Activated CD8-positive, alpha-beta memory T cell treated with anti-CD3 and anti-CD28 coated beads, Interleukin-2, amount 10 ng/mL, durations not matched to agents 7 days and 5 days (primary cell): ENCODE measurements at regions not wholly inside any gene's neighbourhood (a gene's known extent, or its start where the extent isn't known, plus 50 kb on each side); places are given as distances from the start of the nearest gene placed in this dataset.

Source experiments
- ATAC-seq: fragments of 150-1000 bp; cut with Tn5 transposase; one replicate; pipeline ENCODE4 v1.10.0; 2021; ENCODE audit warnings: moderate library complexity
- CTCF ChIA-PET: fragments of 350-600 bp; sonication (Branson Sonifier 250); formaldehyde crosslinking; loops from one replicate; lab custom pipeline; 2021; ENCODE audit warnings: antibody characterized with exemption; lab: Charles Lee
- DNase-seq: peaks from one replicate; pipeline ENCODE4 v3.0.0-alpha.2; 2020
- H3K27ac Mint-ChIP-seq: one replicate; pipeline ENCODE4 v1.8.0; 2021; ENCODE audit warnings: mild to moderate bottlenecking, mixed read lengths
- H3K27me3 Mint-ChIP-seq: one replicate; pipeline ENCODE4 v1.8.0; 2021; ENCODE audit warnings: mixed read lengths
- H3K36me3 Mint-ChIP-seq: one replicate; pipeline ENCODE4 v1.8.0; 2021; ENCODE audit warnings: mild to moderate bottlenecking, mixed read lengths
- H3K4me1 Mint-ChIP-seq: one replicate; pipeline ENCODE4 v1.8.0; 2021; ENCODE audit warnings: mixed read lengths
- H3K4me3 Mint-ChIP-seq: one replicate; pipeline ENCODE4 v1.8.0; 2021; ENCODE audit warnings: mild to moderate bottlenecking, moderate library complexity, mixed read lengths
- H3K9me3 Mint-ChIP-seq: one replicate; pipeline ENCODE4 v1.8.0; 2022; ENCODE audit warnings: low read depth, mixed read lengths

GRCh38 chr14:55734731-55735130, 154.7 kb downstream of the KTN1 start:
- H3K4me1 Mint-ChIP-seq, result peaks cover 3% of the 10 kb centered on the region
- no peaks in the 10 kb centered on the region for H3K27me3 Mint-ChIP-seq
- ATAC-seq (no peak), DNase-seq (no peak)
- CTCF ChIA-PET, result interaction anchor here (0.6 kb wide), 1 partner anchor 22 kb away, joined by 3 read pairs; no protein-coding TSS in a partner anchor
- H3K27ac Mint-ChIP-seq, result no peak overlapping the region
- H3K9me3 Mint-ChIP-seq, result no peaks in the 10 kb centered on the region
- no peak overlapping the region for H3K4me3 Mint-ChIP-seq
- H3K36me3 Mint-ChIP-seq, result no peaks in the 10 kb centered on the region

- Mint-ChIP-seq H3K36me3 (no peaks in the 10 kb centered on the region), H3K9me3 (no peaks in the 10 kb centered on the region), H3K27ac (no peak overlapping the region), H3K4me3 (no peak overlapping the region), H3K4me1 (peaks cover 3% of the 10 kb centered on the region), H3K27me3 (no peaks in the 10 kb centered on the region)
- ATAC-seq (no peak), DNase-seq (no peak)
- CTCF ChIA-PET, result interaction anchor here (0.8 kb wide), 1 partner anchor 8 kb away, joined by 3 read pairs; no protein-coding TSS in a partner anchor
Observed at GRCh38 chr14:55739967-55740648, 160.1 kb downstream of the KTN1 start.

GRCh38 chr14:55740649-55740989, 160.6 kb downstream of the KTN1 start:
- Mint-ChIP-seq H3K4me3 (no peak overlapping the region), H3K27ac (no peak overlapping the region), H3K4me1 (peaks cover 3% of the 10 kb centered on the region), H3K36me3 (no peaks in the 10 kb centered on the region), H3K9me3 (no peaks in the 10 kb centered on the region), H3K27me3 (no peaks in the 10 kb centered on the region)
- CTCF ChIA-PET, result interaction anchor here (0.8 kb wide), 1 partner anchor 9 kb away, joined by 3 read pairs; no protein-coding TSS in a partner anchor
- no peak for DNase-seq
- ATAC-seq, result no peak

- H3K9me3 Mint-ChIP-seq, result no peaks in the 10 kb centered on the region
Observed at GRCh38 chr14:55741240-55741639, 161.2 kb downstream of the KTN1 start.

GRCh38 chr14:55743551-55743950, 163.5 kb downstream of the KTN1 start:
- Mint-ChIP-seq H3K36me3 (no peaks in the 10 kb centered on the region), H3K4me1 (no peaks in the 10 kb centered on the region), H3K9me3 (no peaks in the 10 kb centered on the region), H3K4me3 (no peak overlapping the region), H3K27me3 (no peaks in the 10 kb centered on the region), H3K27ac (no peak overlapping the region)
- CTCF ChIA-PET, result no interaction called here
- ATAC-seq (no peak), DNase-seq (no peak)

More at GRCh38 chr14:55741240-55741639, 161.2 kb downstream of the KTN1 start:
- Mint-ChIP-seq H3K4me1 (no peaks in the 10 kb centered on the region), H3K27ac (no peak overlapping the region), H3K27me3 (no peaks in the 10 kb centered on the region), H3K36me3 (no peaks in the 10 kb centered on the region), H3K4me3 (no peak overlapping the region)
- ATAC-seq (no peak), DNase-seq (no peak)
- CTCF ChIA-PET, result no interaction called here

- DNase-seq (no peak), ATAC-seq (no peak)
- Mint-ChIP-seq H3K9me3 (no peaks in the 10 kb centered on the region), H3K4me1 (no peaks in the 10 kb centered on the region), H3K27me3 (no peaks in the 10 kb centered on the region), H3K27ac (no peak overlapping the region), H3K36me3 (no peaks in the 10 kb centered on the region), H3K4me3 (no peak overlapping the region)
- CTCF ChIA-PET, result interaction anchor here (1.4 kb wide), 1 partner anchor 12 kb away, joined by 5 read pairs; no protein-coding TSS in a partner anchor
Observed at GRCh38 chr14:55744321-55744720, 164.3 kb downstream of the KTN1 start.

- H3K4me1 Mint-ChIP-seq, result no peaks in the 10 kb centered on the region
- no peak for ATAC-seq
Observed at GRCh38 chr14:55745906-55746305, 165.9 kb downstream of the KTN1 start.

GRCh38 chr14:55746558-55746957, 166.6 kb downstream of the KTN1 start:
- DNase-seq (no peak), ATAC-seq (no peak)
- no peaks in the 10 kb centered on the region for H3K4me1 Mint-ChIP-seq
- CTCF ChIA-PET, result no interaction called here
- no peaks in the 10 kb centered on the region for H3K36me3 Mint-ChIP-seq
- no peak overlapping the region for H3K4me3 Mint-ChIP-seq
- H3K27ac Mint-ChIP-seq, result no peak overlapping the region
- no peaks in the 10 kb centered on the region for H3K27me3 Mint-ChIP-seq
- H3K9me3 Mint-ChIP-seq, result no peaks in the 10 kb centered on the region

More at GRCh38 chr14:55745906-55746305, 165.9 kb downstream of the KTN1 start:
- DNase-seq, result no peak
- no peaks in the 10 kb centered on the region for H3K9me3 Mint-ChIP-seq
- no peaks in the 10 kb centered on the region for H3K27me3 Mint-ChIP-seq
- no peak overlapping the region for H3K27ac Mint-ChIP-seq
- no peak overlapping the region for H3K4me3 Mint-ChIP-seq
- H3K36me3 Mint-ChIP-seq, result no peaks in the 10 kb centered on the region
- CTCF ChIA-PET, result interaction anchor here (1.4 kb wide), 1 partner anchor 14 kb away, joined by 5 read pairs; no protein-coding TSS in a partner anchor

GRCh38 chr14:55747186-55747585, 167.2 kb downstream of the KTN1 start:
- ATAC-seq (no peak), DNase-seq (no peak)
- CTCF ChIA-PET, result no interaction called here
- no peaks in the 10 kb centered on the region for H3K4me1 Mint-ChIP-seq
- H3K4me3 Mint-ChIP-seq, result no peak overlapping the region
- no peaks in the 10 kb centered on the region for H3K36me3 Mint-ChIP-seq
- H3K9me3 Mint-ChIP-seq, result no peaks in the 10 kb centered on the region
- H3K27me3 Mint-ChIP-seq, result no peaks in the 10 kb centered on the region
- no peak overlapping the region for H3K27ac Mint-ChIP-seq

- CTCF ChIA-PET, result no interaction called here
- no peak for ATAC-seq
Observed at GRCh38 chr14:55749201-55749812, 169.3 kb downstream of the KTN1 start.

GRCh38 chr14:55749946-55750345, 169.9 kb downstream of the KTN1 start:
- Mint-ChIP-seq H3K36me3 (no peaks in the 10 kb centered on the region), H3K27ac (no peak overlapping the region), H3K27me3 (no peaks in the 10 kb centered on the region), H3K9me3 (no peaks in the 10 kb centered on the region), H3K4me3 (no peak overlapping the region), H3K4me1 (no peaks in the 10 kb centered on the region)
- ATAC-seq, result no peak
- no peak for DNase-seq
- CTCF ChIA-PET, result no interaction called here

More at GRCh38 chr14:55749201-55749812, 169.3 kb downstream of the KTN1 start:
- Mint-ChIP-seq H3K36me3 (no peaks in the 10 kb centered on the region), H3K27ac (no peak overlapping the region), H3K27me3 (no peaks in the 10 kb centered on the region), H3K4me3 (no peak overlapping the region), H3K9me3 (no peaks in the 10 kb centered on the region), H3K4me1 (no peaks in the 10 kb centered on the region)
- no peak for DNase-seq

GRCh38 chr14:55752580-55753390, 172.8 kb downstream of the KTN1 start:
- H3K9me3 Mint-ChIP-seq, result no peaks in the 10 kb centered on the region
- no peak for ATAC-seq
- CTCF ChIA-PET, result no interaction called here
- DNase-seq, result no peak
- H3K27me3 Mint-ChIP-seq, result peaks cover 2% of the 10 kb centered on the region
- no peak overlapping the region for H3K4me3 Mint-ChIP-seq
- no peaks in the 10 kb centered on the region for H3K4me1 Mint-ChIP-seq
- no peak overlapping the region for H3K27ac Mint-ChIP-seq
- H3K36me3 Mint-ChIP-seq, result no peaks in the 10 kb centered on the region

GRCh38 chr14:55754471-55754870, 174.5 kb downstream of the KTN1 start:
- Mint-ChIP-seq H3K36me3 (no peaks in the 10 kb centered on the region), H3K4me3 (no peak overlapping the region), H3K27me3 (peaks cover 3% of the 10 kb centered on the region), H3K27ac (no peak overlapping the region), H3K9me3 (no peaks in the 10 kb centered on the region), H3K4me1 (no peaks in the 10 kb centered on the region)
- CTCF ChIA-PET, result no interaction called here
- DNase-seq (no peak), ATAC-seq (no peak)
